ENCODE measurements at regions not wholly inside any gene's neighbourhood (a gene's known extent, or its start where the extent isn't known, plus 50 kb on each side); places are given as distances from the start of the nearest gene placed in this dataset.

DNA sequence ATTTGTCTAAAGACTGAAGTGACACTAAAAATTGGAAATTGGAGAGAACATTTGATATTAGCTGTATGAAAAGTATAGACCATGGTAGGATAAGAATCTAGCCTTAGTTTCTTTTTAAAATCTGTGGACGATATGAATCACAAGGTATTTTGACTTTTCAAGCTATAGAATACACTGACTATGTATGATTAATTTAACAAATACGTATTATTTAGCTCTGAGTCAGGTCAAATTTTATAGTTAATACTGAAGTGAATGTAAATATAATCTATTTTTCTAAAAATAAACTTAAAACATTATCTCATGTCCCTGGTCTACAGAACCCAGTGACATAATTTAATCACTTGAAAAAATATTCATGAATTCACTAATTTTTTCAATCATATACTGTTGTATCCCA lies 795.6 kb upstream of the SLITRK1 start:
- no peak for TF ChIP-seq EZH2 (IDR thresholded peaks at IDR 0.05; ENCODE audit: low read depth)
- TF ChIP-seq, protein P1, sequence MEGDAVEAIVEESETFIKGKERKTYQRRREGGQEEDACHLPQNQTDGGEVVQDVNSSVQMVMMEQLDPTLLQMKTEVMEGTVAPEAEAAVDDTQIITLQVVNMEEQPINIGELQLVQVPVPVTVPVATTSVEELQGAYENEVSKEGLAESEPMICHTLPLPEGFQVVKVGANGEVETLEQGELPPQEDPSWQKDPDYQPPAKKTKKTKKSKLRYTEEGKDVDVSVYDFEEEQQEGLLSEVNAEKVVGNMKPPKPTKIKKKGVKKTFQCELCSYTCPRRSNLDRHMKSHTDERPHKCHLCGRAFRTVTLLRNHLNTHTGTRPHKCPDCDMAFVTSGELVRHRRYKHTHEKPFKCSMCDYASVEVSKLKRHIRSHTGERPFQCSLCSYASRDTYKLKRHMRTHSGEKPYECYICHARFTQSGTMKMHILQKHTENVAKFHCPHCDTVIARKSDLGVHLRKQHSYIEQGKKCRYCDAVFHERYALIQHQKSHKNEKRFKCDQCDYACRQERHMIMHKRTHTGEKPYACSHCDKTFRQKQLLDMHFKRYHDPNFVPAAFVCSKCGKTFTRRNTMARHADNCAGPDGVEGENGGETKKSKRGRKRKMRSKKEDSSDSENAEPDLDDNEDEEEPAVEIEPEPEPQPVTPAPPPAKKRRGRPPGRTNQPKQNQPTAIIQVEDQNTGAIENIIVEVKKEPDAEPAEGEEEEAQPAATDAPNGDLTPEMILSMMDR (conservative IDR thresholded peaks at IDR 0.05): no peak

Data from PC-9 (cell line).